ENCODE measurements at regions not wholly inside any gene's neighbourhood (a gene's known extent, or its start where the extent isn't known, plus 50 kb on each side); places are given as distances from the start of the nearest gene placed in this dataset.

- Histone ChIP-seq H3K36me3 (ENCODE audit: insufficient read depth, low read length) (no peaks in the 10 kb centered on the region), H3K27ac (ENCODE audit: low read depth, low read length, poor library complexity, severe bottlenecking) (no peak overlapping the region), H2AFZ (ENCODE audit: low read length) (no peak overlapping the region), H3K9me2 (ENCODE audit: insufficient read depth, low read length) (no peaks in the 10 kb centered on the region), H3K79me2 (ENCODE audit: insufficient read depth, low read depth, low read length) (no peaks in the 10 kb centered on the region), H3K4me3 (ENCODE audit: low read depth, low read length, poor library complexity, severe bottlenecking) (no peak overlapping the region), H3K4me2 (ENCODE audit: low read length) (no peak overlapping the region), H3K4me1 (ENCODE audit: insufficient read depth, low read length, poor library complexity, severe bottlenecking) (no peaks in the 10 kb centered on the region), H3K9me3 (ENCODE audit: low read length) (no peaks in the 10 kb centered on the region), H4K20me1 (ENCODE audit: insufficient read depth, low read length) (no peaks in the 10 kb centered on the region)
- POLR2A ChIA-PET: no interaction called here
- BruUV-seq (replicated peaks): no TSS peak
- CTCF ChIA-PET (ENCODE audit: unreplicated experiment): no interaction called here
- no peak for TF ChIP-seq CTCF (conservative IDR thresholded peaks at IDR 0.05; ENCODE audit: low read length)
- no peak for TF ChIP-seq EZH2phosphoT487 (IDR thresholded peaks at IDR 0.05; ENCODE audit: borderline replicate concordance, low read depth, low read length)
- intact Hi-C loops (cut with micrococcal nuclease; ENCODE audit: unreplicated experiment): no loop called here
- DNase-seq (ENCODE audit: low spot score): no peak
Measured at GRCh38 chr15:87727073-87727472, 529.5 kb downstream of the NTRK3 start.

DNA sequence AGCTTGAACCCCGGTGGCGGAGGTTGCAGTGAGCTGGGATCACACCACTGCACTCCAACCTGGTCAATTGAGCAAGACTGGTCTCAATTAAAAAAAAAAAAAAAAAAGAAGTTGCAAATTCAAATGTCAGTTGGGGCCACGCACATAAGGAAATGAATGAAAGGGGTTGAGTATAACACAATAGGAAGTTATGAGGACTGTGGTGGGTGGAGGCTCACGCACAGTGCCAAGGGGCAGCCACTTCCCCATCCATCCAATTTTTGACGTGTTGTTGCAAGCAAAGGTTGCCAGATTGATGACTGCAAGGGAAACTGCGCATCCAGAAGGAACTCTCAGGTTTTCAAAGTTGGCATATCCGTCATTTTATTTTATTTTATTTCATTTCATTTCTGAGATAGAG is 532.2 kb downstream of the NTRK3 start:
- Histone ChIP-seq H3K4me2 (ENCODE audit: low read length) (no peak overlapping the region), H3K9me3 (ENCODE audit: low read length) (no peaks in the 10 kb centered on the region), H4K20me1 (ENCODE audit: insufficient read depth, low read length) (no peaks in the 10 kb centered on the region), H3K27ac (ENCODE audit: low read depth, low read length, poor library complexity, severe bottlenecking) (no peak overlapping the region), H3K79me2 (ENCODE audit: insufficient read depth, low read depth, low read length) (no peaks in the 10 kb centered on the region), H3K9me2 (ENCODE audit: insufficient read depth, low read length) (no peaks in the 10 kb centered on the region), H3K36me3 (ENCODE audit: insufficient read depth, low read length) (no peaks in the 10 kb centered on the region), H3K4me1 (ENCODE audit: insufficient read depth, low read length, poor library complexity, severe bottlenecking) (no peaks in the 10 kb centered on the region), H3K4me3 (ENCODE audit: low read depth, low read length, poor library complexity, severe bottlenecking) (no peak overlapping the region), H2AFZ (ENCODE audit: low read length) (no peak overlapping the region)
- no peak for DNase-seq (ENCODE audit: low spot score)
- ChIA-PET POLR2A (no interaction called here), CTCF (ENCODE audit: unreplicated experiment) (no interaction called here)
- intact Hi-C loops (cut with micrococcal nuclease; ENCODE audit: unreplicated experiment): no loop called here
- no TSS peak for BruUV-seq (replicated peaks)
- TF ChIP-seq CTCF (conservative IDR thresholded peaks at IDR 0.05; ENCODE audit: low read length) (no peak), EZH2phosphoT487 (IDR thresholded peaks at IDR 0.05; ENCODE audit: borderline replicate concordance, low read depth, low read length) (no peak)

- H3K4me2 ChIP-seq (ENCODE audit: low read length): no peak overlapping the region
- DNase-seq (ENCODE audit: low spot score): no peak
- no peaks in the 10 kb centered on the region for H3K36me3 ChIP-seq (ENCODE audit: insufficient read depth, low read length)
- no peak overlapping the region for H3K4me3 ChIP-seq (ENCODE audit: low read depth, low read length, poor library complexity, severe bottlenecking)
- no peaks in the 10 kb centered on the region for H3K9me2 ChIP-seq (ENCODE audit: insufficient read depth, low read length)
- no TSS peak for BruUV-seq (replicated peaks)
- no peaks in the 10 kb centered on the region for H3K79me2 ChIP-seq (ENCODE audit: insufficient read depth, low read depth, low read length)
- no peaks in the 10 kb centered on the region for H3K9me3 ChIP-seq (ENCODE audit: low read length)
- H4K20me1 ChIP-seq (ENCODE audit: insufficient read depth, low read length): no peaks in the 10 kb centered on the region
- POLR2A ChIA-PET: no interaction called here
- H3K27ac ChIP-seq (ENCODE audit: low read depth, low read length, poor library complexity, severe bottlenecking): no peak overlapping the region
- CTCF ChIA-PET (ENCODE audit: unreplicated experiment): no interaction called here
- H2AFZ ChIP-seq (ENCODE audit: low read length): no peak overlapping the region
- TF ChIP-seq EZH2phosphoT487 (IDR thresholded peaks at IDR 0.05; ENCODE audit: borderline replicate concordance, low read depth, low read length) (no peak), CTCF (conservative IDR thresholded peaks at IDR 0.05; ENCODE audit: low read length) (no peak)
- intact Hi-C loops (cut with micrococcal nuclease; ENCODE audit: unreplicated experiment): no loop called here
- no peaks in the 10 kb centered on the region for H3K4me1 ChIP-seq (ENCODE audit: insufficient read depth, low read length, poor library complexity, severe bottlenecking)
Measured at GRCh38 chr15:87722941-87723691, 533.4 kb downstream of the NTRK3 start.

Measured in OCI-LY7 (cell line).